Activated CD8-positive, alpha-beta T cell treated with anti-CD3 and anti-CD28 coated beads for 36 hours (primary cell): ENCODE measurements at regions not wholly inside any gene's neighbourhood (a gene's known extent, or its start where the extent isn't known, plus 50 kb on each side); places are given as distances from the start of the nearest gene placed in this dataset.

Source experiments
- ATAC-seq: fragments of 200-7000 bp; cut with Tn5 transposase; one replicate; pipeline ENCODE4 v1.10.0; 2021; ENCODE audit warnings: mild to moderate bottlenecking, moderate library complexity
- CTCF ChIA-PET: fragments of 350-600 bp; sonication (Branson Sonifier 250); formaldehyde crosslinking; loops from one replicate; lab custom pipeline; 2021; ENCODE audit warnings: antibody characterized with exemption; lab: Charles Lee
- POLR2A ChIA-PET: fragments of 350-600 bp; sonication (Branson Sonifier 250); formaldehyde crosslinking; loops from one replicate; lab custom pipeline; 2021; ENCODE audit warnings: antibody characterized with exemption; lab: Charles Lee
- DNase-seq: peaks from one replicate; pipeline ENCODE4 v3.0.0-alpha.2; 2020
- H3K27ac Mint-ChIP-seq: one replicate; pipeline ENCODE4 v1.8.0; 2021; ENCODE audit warnings: mild to moderate bottlenecking, mixed read lengths
- H3K27me3 Mint-ChIP-seq: one replicate; pipeline ENCODE4 v1.8.0; 2021; ENCODE audit warnings: mixed read lengths
- H3K36me3 Mint-ChIP-seq: one replicate; pipeline ENCODE4 v1.8.0; 2021; ENCODE audit warnings: low read depth, mixed read lengths
- H3K4me1 Mint-ChIP-seq: one replicate; pipeline ENCODE4 v1.8.0; 2021; ENCODE audit warnings: low read depth, mixed read lengths
- H3K4me3 Mint-ChIP-seq: one replicate; pipeline ENCODE4 v1.8.0; 2021; ENCODE audit warnings: mild to moderate bottlenecking, moderate library complexity, mixed read lengths
- H3K9me3 Mint-ChIP-seq: one replicate; pipeline ENCODE4 v1.8.0; 2021; ENCODE audit warnings: mixed read lengths
- CTCF ChIP-seq: fragments of 200-600 bp; IDR thresholded peaks from one replicate; pipeline ENCODE4 v1.8.0; 2022; ENCODE audit warnings: antibody characterized with exemption, mild to moderate bottlenecking
- intact Hi-C: fragments of 100-400 bp; cut with micrococcal nuclease; formaldehyde crosslinking; loops from one replicate; pipeline ENCODE4 v1.10.0; 2022

- ATAC-seq (no peak), DNase-seq (no peak)
- no peaks in the 10 kb centered on the region for H3K36me3 Mint-ChIP-seq
- no peaks in the 10 kb centered on the region for H3K27me3 Mint-ChIP-seq
- intact Hi-C loops, result no loop called here
- H3K4me3 Mint-ChIP-seq, result no peak overlapping the region
- POLR2A ChIA-PET, result no interaction called here
- CTCF ChIA-PET, result no interaction called here
- H3K9me3 Mint-ChIP-seq, result no peaks in the 10 kb centered on the region
- no peak overlapping the region for H3K27ac Mint-ChIP-seq
- H3K4me1 Mint-ChIP-seq, result no peaks in the 10 kb centered on the region
- TF ChIP-seq CTCF, result no peak
Measured at GRCh38 chr2:33890686-33891085, 291.6 kb upstream of the FAM98A start.

GRCh38 chr2:33877348-33878016, 278.4 kb upstream of the FAM98A start:
- CTCF ChIA-PET, result no interaction called here
- Mint-ChIP-seq H3K27me3 (no peaks in the 10 kb centered on the region), H3K27ac (no peak overlapping the region), H3K36me3 (no peaks in the 10 kb centered on the region), H3K4me1 (no peaks in the 10 kb centered on the region), H3K9me3 (no peaks in the 10 kb centered on the region), H3K4me3 (no peak overlapping the region)
- intact Hi-C loops, result no loop called here
- DNase-seq (no peak), ATAC-seq (no peak)
- no peak for TF ChIP-seq CTCF
- POLR2A ChIA-PET, result no interaction called here

GRCh38 chr2:33873076-33873605, 274.0 kb upstream of the FAM98A start:
- TF ChIP-seq CTCF, result no peak
- Mint-ChIP-seq H3K27ac (no peak overlapping the region), H3K27me3 (no peaks in the 10 kb centered on the region), H3K9me3 (peaks cover 14% of the 10 kb centered on the region), H3K4me1 (no peaks in the 10 kb centered on the region), H3K36me3 (no peaks in the 10 kb centered on the region), H3K4me3 (no peak overlapping the region)
- DNase-seq (no peak), ATAC-seq (no peak)
- intact Hi-C loops, result no loop called here
- POLR2A ChIA-PET, result no interaction called here
- CTCF ChIA-PET, result no interaction called here

GRCh38 chr2:33859811-33860461, 260.8 kb upstream of the FAM98A start:
- Mint-ChIP-seq H3K9me3 (peaks cover 4% of the 10 kb centered on the region), H3K4me3 (no peak overlapping the region), H3K27ac (no peak overlapping the region), H3K36me3 (no peaks in the 10 kb centered on the region), H3K4me1 (peaks cover 11% of the 10 kb centered on the region), H3K27me3 (no peaks in the 10 kb centered on the region)
- ChIA-PET CTCF (no interaction called here), POLR2A (no interaction called here)
- DNase-seq (no peak), ATAC-seq (no peak)
- TF ChIP-seq CTCF, result no peak
- intact Hi-C loops, result no loop called here

- Mint-ChIP-seq H3K4me3 (no peak overlapping the region), H3K36me3 (no peaks in the 10 kb centered on the region), H3K27ac (no peak overlapping the region), H3K4me1 (peaks cover 11% of the 10 kb centered on the region), H3K27me3 (no peaks in the 10 kb centered on the region), H3K9me3 (peaks cover 5% of the 10 kb centered on the region)
- intact Hi-C loops, result no loop called here
- TF ChIP-seq CTCF, result no peak
- POLR2A ChIA-PET, result no interaction called here
- CTCF ChIA-PET, result no interaction called here
- no peak for ATAC-seq
- DNase-seq, result no peak
Measured at GRCh38 chr2:33859176-33859575, 260.1 kb upstream of the FAM98A start.
